ENCODE measurements at regions not wholly inside any gene's neighbourhood (a gene's known extent, or its start where the extent isn't known, plus 50 kb on each side); places are given as distances from the start of the nearest gene placed in this dataset.

DNA sequence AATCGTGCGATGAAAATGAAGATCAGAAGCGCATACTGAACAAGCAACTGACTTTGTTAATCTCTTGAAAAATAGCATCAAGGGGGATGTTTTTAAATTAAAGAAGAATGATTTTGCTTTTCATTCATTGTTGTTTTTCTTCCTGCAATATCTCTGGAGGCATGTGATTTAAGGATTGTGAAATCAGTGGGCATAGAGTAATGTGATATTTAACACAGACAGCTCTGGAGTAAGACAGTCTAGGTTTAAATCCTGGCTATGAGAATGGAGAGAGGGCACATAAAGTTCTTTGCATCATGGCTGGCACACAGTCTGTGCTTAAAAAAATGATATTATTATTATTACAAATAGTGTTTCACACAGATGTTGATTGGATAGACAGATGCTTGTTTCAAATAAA, 243.1 kb upstream of the NBEA start:
- no peak for DNase-seq (ENCODE audit: low spot score)
- TF ChIP-seq, protein P1, sequence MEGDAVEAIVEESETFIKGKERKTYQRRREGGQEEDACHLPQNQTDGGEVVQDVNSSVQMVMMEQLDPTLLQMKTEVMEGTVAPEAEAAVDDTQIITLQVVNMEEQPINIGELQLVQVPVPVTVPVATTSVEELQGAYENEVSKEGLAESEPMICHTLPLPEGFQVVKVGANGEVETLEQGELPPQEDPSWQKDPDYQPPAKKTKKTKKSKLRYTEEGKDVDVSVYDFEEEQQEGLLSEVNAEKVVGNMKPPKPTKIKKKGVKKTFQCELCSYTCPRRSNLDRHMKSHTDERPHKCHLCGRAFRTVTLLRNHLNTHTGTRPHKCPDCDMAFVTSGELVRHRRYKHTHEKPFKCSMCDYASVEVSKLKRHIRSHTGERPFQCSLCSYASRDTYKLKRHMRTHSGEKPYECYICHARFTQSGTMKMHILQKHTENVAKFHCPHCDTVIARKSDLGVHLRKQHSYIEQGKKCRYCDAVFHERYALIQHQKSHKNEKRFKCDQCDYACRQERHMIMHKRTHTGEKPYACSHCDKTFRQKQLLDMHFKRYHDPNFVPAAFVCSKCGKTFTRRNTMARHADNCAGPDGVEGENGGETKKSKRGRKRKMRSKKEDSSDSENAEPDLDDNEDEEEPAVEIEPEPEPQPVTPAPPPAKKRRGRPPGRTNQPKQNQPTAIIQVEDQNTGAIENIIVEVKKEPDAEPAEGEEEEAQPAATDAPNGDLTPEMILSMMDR (IDR thresholded peaks at IDR 0.05; ENCODE audit: extremely low read depth, missing control alignments): no peak

DNA sequence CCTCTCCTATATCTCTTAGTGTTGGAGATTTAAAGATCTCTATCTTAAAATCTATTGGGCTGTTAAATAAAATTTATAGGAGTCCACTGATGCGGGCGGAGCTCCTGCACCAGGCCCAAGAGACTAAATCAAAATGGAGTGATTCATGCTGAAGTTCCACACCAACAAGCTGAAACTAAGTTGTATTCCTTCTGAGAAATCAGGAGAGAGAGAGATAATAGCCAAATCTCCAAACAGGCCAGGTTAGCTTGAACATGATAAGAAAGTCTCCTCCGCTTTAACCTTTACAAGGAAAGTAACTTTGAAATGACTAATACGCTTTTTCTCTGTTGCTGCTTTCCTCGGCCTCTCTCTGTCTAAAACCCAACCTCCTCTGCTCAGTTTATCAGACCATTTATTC, 241.9 kb upstream of the NBEA start:
- no peak for DNase-seq (ENCODE audit: low spot score)
- TF ChIP-seq, protein P1 (IDR thresholded peaks at IDR 0.05; ENCODE audit: extremely low read depth, missing control alignments): no peak

DNA sequence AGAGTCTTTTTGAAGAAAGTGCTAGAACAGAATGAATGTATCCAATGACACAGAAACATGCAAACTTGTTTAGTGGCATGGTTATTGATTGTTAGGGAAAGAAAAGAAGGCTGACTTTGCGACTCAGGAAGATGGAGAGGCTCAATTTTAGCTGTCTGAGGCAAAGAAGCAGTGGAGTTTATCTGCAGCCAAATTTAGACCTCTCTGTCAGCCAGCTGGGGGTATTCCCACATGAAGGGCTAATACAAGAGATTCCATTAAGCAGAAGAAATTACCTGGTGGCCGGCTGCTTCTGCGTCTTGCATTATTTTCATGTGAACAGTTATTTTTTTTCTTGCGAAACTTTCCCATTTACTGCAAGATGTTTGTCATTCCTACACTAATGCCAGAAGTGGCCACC, 240.2 kb upstream of the NBEA start:
- no peak for DNase-seq (ENCODE audit: low spot score)
- TF ChIP-seq, protein P1 (IDR thresholded peaks at IDR 0.05; ENCODE audit: extremely low read depth, missing control alignments): no peak

DNA sequence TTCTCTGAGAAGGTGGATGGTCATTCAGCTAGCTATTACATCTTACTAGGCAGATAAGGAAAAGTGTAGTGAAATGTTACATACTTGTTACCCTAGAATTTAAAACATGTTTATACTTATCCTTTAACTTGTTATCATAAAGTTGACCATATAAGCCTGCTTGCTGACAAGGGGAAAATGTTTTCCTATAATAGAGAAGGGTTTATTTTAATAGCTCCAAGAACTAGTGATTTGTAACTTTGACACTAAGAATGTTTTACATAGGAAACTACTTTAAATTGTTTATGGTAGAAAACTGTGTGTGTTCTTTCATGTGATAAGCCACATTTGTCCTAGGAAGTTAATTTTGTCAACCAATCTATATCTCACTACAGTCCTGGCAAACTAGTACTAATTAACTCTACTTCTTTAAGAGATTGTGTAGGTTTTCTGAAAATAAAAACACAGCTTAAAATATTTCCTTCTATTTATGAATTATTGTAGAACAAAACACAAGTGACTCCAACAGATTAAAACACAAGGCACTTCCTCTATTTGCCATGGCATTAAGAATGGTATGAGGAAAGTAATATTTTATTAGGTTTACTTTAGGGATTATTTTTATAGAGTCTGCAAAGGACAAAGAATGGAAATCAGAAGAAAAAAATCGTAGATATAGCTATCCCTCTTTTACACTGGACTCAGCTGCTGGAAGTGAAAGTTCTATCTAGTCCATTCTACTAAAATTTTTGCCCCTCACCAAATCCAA, 233.3 kb upstream of the NBEA start:
- DNase-seq (ENCODE audit: low spot score): no peak
- TF ChIP-seq, protein P1 (IDR thresholded peaks at IDR 0.05; ENCODE audit: extremely low read depth, missing control alignments): no peak

DNA sequence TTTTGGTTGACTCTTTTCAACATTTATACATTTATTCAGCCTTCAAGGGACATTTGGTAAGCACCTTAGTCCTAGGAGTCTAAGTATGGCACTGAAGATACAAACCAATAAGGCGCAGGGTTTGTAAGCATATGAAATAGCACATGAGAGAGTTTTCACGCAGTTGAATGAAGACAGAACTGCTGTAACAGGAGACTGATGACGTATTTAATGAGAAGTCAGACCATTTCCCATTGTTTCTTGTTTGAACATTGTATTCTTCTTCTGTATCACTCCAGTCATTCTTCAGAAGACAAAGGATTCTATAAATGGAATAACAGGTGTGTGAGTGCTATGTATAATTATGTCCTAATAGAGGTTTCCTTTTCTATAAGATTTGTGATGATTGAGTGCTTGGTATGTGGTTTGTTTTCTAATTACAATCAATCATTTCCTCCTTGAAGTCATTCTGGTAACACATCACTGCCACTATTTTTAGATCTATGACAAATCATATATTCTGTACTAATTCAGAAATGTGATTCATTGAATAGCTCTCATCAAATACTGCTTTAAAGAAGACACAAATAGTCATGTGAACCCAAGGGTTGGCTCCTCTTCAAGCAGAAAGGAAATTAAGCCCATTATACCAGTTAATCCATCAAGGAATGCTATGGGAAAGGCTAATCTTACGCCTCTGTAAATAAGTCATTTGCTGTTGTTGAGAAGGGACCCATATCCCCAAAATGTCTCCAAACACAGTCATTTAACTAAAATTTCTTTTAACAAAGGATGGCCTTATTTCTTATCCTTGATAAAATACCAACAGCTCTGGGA, 222.8 kb upstream of the NBEA start:
- TF ChIP-seq, protein P1 (IDR thresholded peaks at IDR 0.05; ENCODE audit: extremely low read depth, missing control alignments): no peak
- no peak for DNase-seq (ENCODE audit: low spot score)

DNA sequence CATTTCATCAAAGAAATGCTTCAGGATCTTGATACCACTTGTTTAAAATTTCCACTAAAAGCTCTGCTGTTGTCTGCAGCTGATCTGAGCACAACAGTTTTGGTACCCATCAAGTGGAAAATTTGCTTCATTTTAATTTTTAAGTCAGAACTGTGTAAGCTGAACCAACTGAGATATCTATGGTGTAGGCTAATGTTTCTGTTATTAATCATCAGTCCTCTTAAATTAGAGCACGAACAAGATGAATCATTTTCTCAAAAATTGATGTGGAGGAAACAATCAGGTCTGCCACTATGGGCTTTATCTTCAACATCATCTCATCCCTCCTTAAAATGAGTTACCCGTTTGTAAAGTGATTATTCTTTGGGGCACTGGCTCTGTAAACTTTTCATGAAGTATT, 221.5 kb upstream of the NBEA start:
- DNase-seq (ENCODE audit: low spot score): no peak
- TF ChIP-seq, protein P1 (IDR thresholded peaks at IDR 0.05; ENCODE audit: extremely low read depth, missing control alignments): no peak
